ENCODE measurements at regions not wholly inside any gene's neighbourhood (a gene's known extent, or its start where the extent isn't known, plus 50 kb on each side); places are given as distances from the start of the nearest gene placed in this dataset.

DNA sequence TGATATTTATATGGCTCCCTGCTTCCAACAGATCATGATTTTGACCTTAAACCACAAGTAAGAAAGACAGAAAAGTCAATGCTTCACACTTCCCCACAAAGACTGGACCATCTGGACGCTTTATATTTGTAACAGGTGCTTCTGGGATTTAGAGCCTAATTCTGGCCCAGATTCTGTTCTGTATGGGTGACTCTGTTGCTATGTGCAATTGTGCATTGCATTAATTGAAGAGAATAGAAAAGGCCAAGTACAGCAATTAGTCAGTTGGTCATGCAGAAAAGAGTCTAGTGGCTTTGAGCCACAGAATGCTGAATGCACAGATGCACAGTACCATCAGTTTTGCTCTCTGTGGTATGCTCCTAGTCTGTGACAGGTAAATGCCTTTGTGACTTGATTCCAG is 657.4 kb upstream of the ATXN8OS start:
- TF ChIP-seq POLR2AphosphoS5 (IDR thresholded peaks at IDR 0.05; ENCODE audit: low read depth, low read length) (no peak), POLR2A (IDR thresholded peaks at IDR 0.05; ENCODE audit: control extremely low read depth in 1 of 2, low read depth in 2 of 2, low read length in 2 of 2) (no peak), SP1 (IDR thresholded peaks at IDR 0.05; ENCODE audit: low read depth, low read length) (no peak), EZH2 (IDR thresholded peaks at IDR 0.05; ENCODE audit: low read depth, low read length, severe bottlenecking) (no peak), JUND (IDR thresholded peaks at IDR 0.05; ENCODE audit: low read length) (no peak), GABPA (IDR thresholded peaks at IDR 0.05; ENCODE audit: borderline replicate concordance, insufficient read depth, low read length) (no peak), BRCA1 (IDR thresholded peaks at IDR 0.05; ENCODE audit: low read depth, low read length) (no peak), TEAD4 (IDR thresholded peaks at IDR 0.05; ENCODE audit: low read depth, low read length) (no peak)
- TF ChIP-seq, protein P1, sequence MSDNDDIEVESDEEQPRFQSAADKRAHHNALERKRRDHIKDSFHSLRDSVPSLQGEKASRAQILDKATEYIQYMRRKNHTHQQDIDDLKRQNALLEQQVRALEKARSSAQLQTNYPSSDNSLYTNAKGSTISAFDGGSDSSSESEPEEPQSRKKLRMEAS (IDR thresholded peaks at IDR 0.05) = no peak
- TF ChIP-seq, protein P2, sequence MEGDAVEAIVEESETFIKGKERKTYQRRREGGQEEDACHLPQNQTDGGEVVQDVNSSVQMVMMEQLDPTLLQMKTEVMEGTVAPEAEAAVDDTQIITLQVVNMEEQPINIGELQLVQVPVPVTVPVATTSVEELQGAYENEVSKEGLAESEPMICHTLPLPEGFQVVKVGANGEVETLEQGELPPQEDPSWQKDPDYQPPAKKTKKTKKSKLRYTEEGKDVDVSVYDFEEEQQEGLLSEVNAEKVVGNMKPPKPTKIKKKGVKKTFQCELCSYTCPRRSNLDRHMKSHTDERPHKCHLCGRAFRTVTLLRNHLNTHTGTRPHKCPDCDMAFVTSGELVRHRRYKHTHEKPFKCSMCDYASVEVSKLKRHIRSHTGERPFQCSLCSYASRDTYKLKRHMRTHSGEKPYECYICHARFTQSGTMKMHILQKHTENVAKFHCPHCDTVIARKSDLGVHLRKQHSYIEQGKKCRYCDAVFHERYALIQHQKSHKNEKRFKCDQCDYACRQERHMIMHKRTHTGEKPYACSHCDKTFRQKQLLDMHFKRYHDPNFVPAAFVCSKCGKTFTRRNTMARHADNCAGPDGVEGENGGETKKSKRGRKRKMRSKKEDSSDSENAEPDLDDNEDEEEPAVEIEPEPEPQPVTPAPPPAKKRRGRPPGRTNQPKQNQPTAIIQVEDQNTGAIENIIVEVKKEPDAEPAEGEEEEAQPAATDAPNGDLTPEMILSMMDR (IDR thresholded peaks at IDR 0.05; ENCODE audit: control extremely low read depth in 1 of 3, insufficient read depth in 1 of 3, low read depth in 1 of 3, low read length in 3 of 3) = no peak

Data from H1 (cell line).